H9 (cell line): ENCODE measurements at regions not wholly inside any gene's neighbourhood (a gene's known extent, or its start where the extent isn't known, plus 50 kb on each side); places are given as distances from the start of the nearest gene placed in this dataset.

Source experiments
- DNase-seq: peaks from one replicate; pipeline ENCODE4 v3.0.0-alpha.2; 2017
- H2AFZ ChIP-seq: one replicate; pipeline ENCODE4 v1.6.1; 2013; ENCODE audit warnings: mild to moderate bottlenecking, low read length, control low read depth, moderate library complexity
- H2AK5ac ChIP-seq: 2 replicates; pipeline ENCODE4 v1.6.1; 2013; ENCODE audit warnings: low read length, control low read depth, mixed read lengths; ENCODE audit not compliant: insufficient read length
- H2BK120ac ChIP-seq: one replicate; pipeline ENCODE4 v1.6.1; 2013; ENCODE audit warnings: low read depth, mild to moderate bottlenecking, low read length, control low read depth, inconsistent platforms; ENCODE audit not compliant: poor library complexity, severe bottlenecking
- H2BK12ac ChIP-seq: 2 replicates; pipeline ENCODE4 v1.6.1; 2013; ENCODE audit warnings: low read length, control low read depth, mixed read lengths, low read depth; ENCODE audit not compliant: insufficient read length
- H2BK15ac ChIP-seq: 2 replicates; pipeline ENCODE4 v1.6.1; 2013; ENCODE audit warnings: low read depth, low read length, control low read depth
- H2BK20ac ChIP-seq: one replicate; pipeline ENCODE4 v1.6.1; 2013; ENCODE audit warnings: low read depth, mild to moderate bottlenecking, low read length, control low read depth, inconsistent platforms; ENCODE audit not compliant: poor library complexity, severe bottlenecking
- H2BK5ac ChIP-seq: 2 replicates; pipeline ENCODE4 v1.6.1; 2013; ENCODE audit warnings: low read length, control low read depth, mixed read lengths; ENCODE audit not compliant: insufficient read length
- H3K14ac ChIP-seq: 2 replicates; pipeline ENCODE4 v1.6.1; 2013; ENCODE audit warnings: low read length, control low read depth; ENCODE audit not compliant: insufficient read depth
- H3K18ac ChIP-seq: 2 replicates; pipeline ENCODE4 v1.6.1; 2013; ENCODE audit warnings: low read depth, mild to moderate bottlenecking, mixed read lengths, low read length, control low read depth; ENCODE audit not compliant: insufficient read length
- H3K23ac ChIP-seq: 2 replicates; pipeline ENCODE4 v1.6.1; 2013; ENCODE audit warnings: low read length, control low read depth, mixed read lengths, low read depth; ENCODE audit not compliant: insufficient read length
- H3K23me2 ChIP-seq: 2 replicates; pipeline ENCODE4 v1.6.1; 2013; ENCODE audit warnings: low read depth, mild to moderate bottlenecking, mixed read lengths, low read length, control low read depth; ENCODE audit not compliant: insufficient read length, poor library complexity, severe bottlenecking
- H3K27ac ChIP-seq: 2 replicates; pipeline ENCODE4 v1.5.1; 2013; ENCODE audit warnings: low read length, control low read depth, mixed read lengths, low read depth; ENCODE audit not compliant: insufficient read length
- H3K27me3 ChIP-seq: 2 replicates; pipeline ENCODE4 v1.6.1; 2013; ENCODE audit warnings: low read length, control low read depth, inconsistent platforms; ENCODE audit not compliant: insufficient read depth
- H3K4ac ChIP-seq: 2 replicates; pipeline ENCODE4 v1.6.1; 2013; ENCODE audit warnings: low read depth, mild to moderate bottlenecking, control low read depth, inconsistent platforms, low read length, moderate library complexity
- H3K4me1 ChIP-seq: 2 replicates; pipeline ENCODE4 v1.6.1; 2013; ENCODE audit warnings: low read length, control low read depth, inconsistent platforms; ENCODE audit not compliant: insufficient read depth
- H3K4me2 ChIP-seq: 2 replicates; pipeline ENCODE4 v1.6.1; 2013; ENCODE audit warnings: low read length, control low read depth, mixed read lengths; ENCODE audit not compliant: insufficient read length, insufficient read depth
- H3K56ac ChIP-seq: 2 replicates; pipeline ENCODE4 v1.6.1; 2013; ENCODE audit warnings: low read depth, mild to moderate bottlenecking, mixed read lengths, low read length, control low read depth; ENCODE audit not compliant: insufficient read length
- H3K79me1 ChIP-seq: 2 replicates; pipeline ENCODE4 v1.6.1; 2013; ENCODE audit warnings: low read depth, mild to moderate bottlenecking, moderate library complexity, low read length, control low read depth, inconsistent platforms; ENCODE audit not compliant: insufficient read depth, poor library complexity, severe bottlenecking
- H3K79me2 ChIP-seq: 2 replicates; pipeline ENCODE4 v1.6.1; 2013; ENCODE audit warnings: low read length, control low read depth, inconsistent platforms; ENCODE audit not compliant: insufficient read depth
- H3K9ac ChIP-seq: 2 replicates; pipeline ENCODE4 v1.6.1; 2013; ENCODE audit warnings: low read length, control low read depth, mixed read lengths; ENCODE audit not compliant: insufficient read length; ENCODE audit errors: extremely low read depth
- H3K9me3 ChIP-seq: one replicate; pipeline ENCODE4 v1.6.1; 2013; ENCODE audit warnings: low read depth, low read length, inconsistent platforms; ENCODE audit not compliant: control insufficient read depth
- H3T11ph ChIP-seq: one replicate; pipeline ENCODE4 v1.6.1; 2013; ENCODE audit warnings: mild to moderate bottlenecking, low read length, control low read depth, inconsistent platforms
- H4K20me1 ChIP-seq: one replicate; pipeline ENCODE4 v1.6.1; 2013; ENCODE audit not compliant: control insufficient read depth, insufficient read length, insufficient read depth
- H4K5ac ChIP-seq: 2 replicates; pipeline ENCODE4 v1.6.1; 2013; ENCODE audit warnings: low read depth, mild to moderate bottlenecking, mixed read lengths, low read length, control low read depth; ENCODE audit not compliant: insufficient read length
- H4K8ac ChIP-seq: replicated peaks from 2 replicates; pipeline ENCODE4 v1.6.1; 2013; ENCODE audit warnings: low read length, control low read depth, mixed read lengths, low read depth; ENCODE audit not compliant: insufficient read length
- H4K91ac ChIP-seq: 2 replicates; pipeline ENCODE4 v1.6.1; 2013; ENCODE audit warnings: low read depth, mild to moderate bottlenecking, moderate library complexity, mixed read lengths, low read length, control low read depth; ENCODE audit not compliant: insufficient read length
- H3K27ac Mint-ChIP-seq, 3 experiments: 2 replicates in 2 of 3; 3 replicates in 1 of 3; pipeline ENCODE4 v1.8.0; 2020 to 2021; ENCODE audit warnings: mixed read lengths in 3 of 3, mild to moderate bottlenecking in 1 of 3, moderate library complexity in 1 of 3
- H3K27me3 Mint-ChIP-seq: 2 replicates; pipeline ENCODE4 v1.8.0; 2021; ENCODE audit warnings: low read depth, mild to moderate bottlenecking, moderate library complexity, mixed read lengths
- H3K36me3 Mint-ChIP-seq, 3 experiments: 2 replicates in 2 of 3; 3 replicates in 1 of 3; pipeline ENCODE4 v1.8.0; 2020 to 2021; ENCODE audit warnings: low read depth in 3 of 3, mixed read lengths in 3 of 3; ENCODE audit not compliant: insufficient read depth in 1 of 3
- H3K4me1 Mint-ChIP-seq, 2 experiments: 2 replicates each; pipeline ENCODE4 v1.8.0; 2020; ENCODE audit warnings: mixed read lengths in 2 of 2
- H3K4me3 Mint-ChIP-seq, 2 experiments: 2 replicates in 1 of 2; 3 replicates in 1 of 2; pipeline ENCODE4 v1.8.0; 2020 to 2021; ENCODE audit warnings: mild to moderate bottlenecking in 2 of 2, mixed read lengths in 2 of 2, moderate library complexity in 1 of 2
- H3K9me3 Mint-ChIP-seq, 2 experiments: 2 replicates in 1 of 2; 3 replicates in 1 of 2; pipeline ENCODE4 v1.8.0; 2020; ENCODE audit warnings: mild to moderate bottlenecking in 2 of 2, mixed read lengths in 2 of 2, moderate library complexity in 1 of 2
- WGBS: extraction: QIAGEN DNeasy Blood & Tissue Kit; methylation state at CpG from one replicate; pipeline ENCODE4 v1.1.7; 2013; ENCODE audit warnings: missing lambda C conversion rate, low lambda C conversion rate, mixed read lengths; ENCODE audit not compliant: insufficient read length; ENCODE audit errors: extremely low coverage; 5-methylcytosine and 5-hydroxymethylcytosine counted together
- TF ChIP-seq, protein P1 (sequence below): fragments of 200-600 bp; sonication (generic); conservative IDR thresholded peaks from 3 replicates; pipeline ENCODE4 v1.8.0; 2021; ENCODE audit warnings: antibody characterized with exemption, mild to moderate bottlenecking

DNA sequence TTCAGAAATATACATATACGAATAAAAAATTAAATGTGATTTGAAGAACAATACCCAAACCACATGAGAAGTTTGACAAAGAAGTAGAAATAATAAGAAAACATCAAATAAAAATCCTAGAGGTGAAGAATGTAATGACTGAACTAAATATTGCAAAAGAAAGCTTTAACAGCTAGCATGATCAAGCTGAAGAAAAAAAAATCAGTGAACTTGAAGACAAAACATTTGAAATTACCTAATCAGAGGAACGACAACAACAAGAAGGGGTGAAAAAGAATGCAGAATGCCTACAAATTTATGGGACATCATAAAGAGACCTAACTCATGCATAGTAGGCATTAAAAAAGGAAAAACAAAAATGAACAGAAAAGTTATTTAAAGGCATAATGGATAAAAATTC, 60.5 kb upstream of the SPEF2 start:
- Histone ChIP-seq H2BK12ac (no peak overlapping the region), H2AK5ac (no peak overlapping the region), H3K9ac (no peak overlapping the region), H2BK120ac (no peak overlapping the region), H3K4ac (no peak overlapping the region), H2AFZ (no peak overlapping the region), H3K4me1 (no peaks in the 10 kb centered on the region), H3T11ph (no peak overlapping the region), H2BK15ac (no peak overlapping the region), H4K91ac (no peak overlapping the region), H3K4me2 (no peak overlapping the region), H2BK5ac (no peak overlapping the region), H4K8ac (no peak overlapping the region), H3K23ac (no peak overlapping the region), H3K9me3 (peaks cover 7% of the 10 kb centered on the region), H3K79me1 (no peaks in the 10 kb centered on the region), H3K79me2 (no peaks in the 10 kb centered on the region), H4K20me1 (no peaks in the 10 kb centered on the region), H3K27ac (no peak overlapping the region), H3K14ac (no peak overlapping the region), H3K23me2 (no peaks in the 10 kb centered on the region), H3K18ac (no peak overlapping the region), H3K27me3 (no peaks in the 10 kb centered on the region), H2BK20ac (no peak overlapping the region), H4K5ac (no peak overlapping the region), H3K56ac (no peak overlapping the region)
- no peak overlapping the region for H3K4me3 Mint-ChIP-seq
- TF ChIP-seq, protein P1, sequence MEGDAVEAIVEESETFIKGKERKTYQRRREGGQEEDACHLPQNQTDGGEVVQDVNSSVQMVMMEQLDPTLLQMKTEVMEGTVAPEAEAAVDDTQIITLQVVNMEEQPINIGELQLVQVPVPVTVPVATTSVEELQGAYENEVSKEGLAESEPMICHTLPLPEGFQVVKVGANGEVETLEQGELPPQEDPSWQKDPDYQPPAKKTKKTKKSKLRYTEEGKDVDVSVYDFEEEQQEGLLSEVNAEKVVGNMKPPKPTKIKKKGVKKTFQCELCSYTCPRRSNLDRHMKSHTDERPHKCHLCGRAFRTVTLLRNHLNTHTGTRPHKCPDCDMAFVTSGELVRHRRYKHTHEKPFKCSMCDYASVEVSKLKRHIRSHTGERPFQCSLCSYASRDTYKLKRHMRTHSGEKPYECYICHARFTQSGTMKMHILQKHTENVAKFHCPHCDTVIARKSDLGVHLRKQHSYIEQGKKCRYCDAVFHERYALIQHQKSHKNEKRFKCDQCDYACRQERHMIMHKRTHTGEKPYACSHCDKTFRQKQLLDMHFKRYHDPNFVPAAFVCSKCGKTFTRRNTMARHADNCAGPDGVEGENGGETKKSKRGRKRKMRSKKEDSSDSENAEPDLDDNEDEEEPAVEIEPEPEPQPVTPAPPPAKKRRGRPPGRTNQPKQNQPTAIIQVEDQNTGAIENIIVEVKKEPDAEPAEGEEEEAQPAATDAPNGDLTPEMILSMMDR, result no peak
- H3K9me3 Mint-ChIP-seq, result peaks cover 47 to 48% of the 10 kb centered on the region in 2 experiments
- peaks cover 2% of the 10 kb centered on the region for H3K27me3 Mint-ChIP-seq
- no peaks in the 10 kb centered on the region for H3K4me1 Mint-ChIP-seq
- peaks cover 6 to 31% (median 14%) of the 10 kb centered on the region in 3 experiments for H3K36me3 Mint-ChIP-seq
- no peak overlapping the region for H3K27ac Mint-ChIP-seq
- DNase-seq, result no peak
- no CpG with 5 or more reads among the region's 2 CpGs for WGBS
